ENCODE measurements at regions not wholly inside any gene's neighbourhood (a gene's known extent, or its start where the extent isn't known, plus 50 kb on each side); places are given as distances from the start of the nearest gene placed in this dataset.

- H3K4me1 ChIP-seq, result no peaks in the 10 kb centered on the region
- H3K4me3 ChIP-seq, result no peak overlapping the region
- no peak overlapping the region for H3K27ac ChIP-seq
- intact Hi-C loops (cut with DNase I), result no loop called here
- no peaks in the 10 kb centered on the region for H3K36me3 ChIP-seq
- DNase-seq, result no peak
- no peaks in the 10 kb centered on the region for H3K27me3 ChIP-seq
- WGBS, 2 donors, result 66 to 69% methylated on average over 5 of the region's 5 CpGs
- no peaks in the 10 kb centered on the region for H3K9me3 ChIP-seq
- TF ChIP-seq POLR2A (IDR thresholded peaks at IDR 0.05) (no peak), CTCF (IDR thresholded peaks at IDR 0.05) (no peak)
Measured at GRCh38 chr2:18345848-18346247, 214.6 kb downstream of the RDH14 start.

- intact Hi-C loops (cut with DNase I), result no loop called here
- no peak overlapping the region for H3K27ac ChIP-seq
- TF ChIP-seq CTCF (IDR thresholded peaks at IDR 0.05), result no peak
- TF ChIP-seq POLR2A (IDR thresholded peaks at IDR 0.05), result no peak
- DNase-seq, result no peak
- WGBS, 2 donors, result 86 to 87% methylated on average over 6 of the region's 6 CpGs
- H3K36me3 ChIP-seq, result no peaks in the 10 kb centered on the region
- no peaks in the 10 kb centered on the region for H3K4me1 ChIP-seq
- no peaks in the 10 kb centered on the region for H3K9me3 ChIP-seq
- no peaks in the 10 kb centered on the region for H3K27me3 ChIP-seq
- H3K4me3 ChIP-seq, result no peak overlapping the region
Measured at GRCh38 chr2:18342901-18343300, 217.6 kb downstream of the RDH14 start.

DNA sequence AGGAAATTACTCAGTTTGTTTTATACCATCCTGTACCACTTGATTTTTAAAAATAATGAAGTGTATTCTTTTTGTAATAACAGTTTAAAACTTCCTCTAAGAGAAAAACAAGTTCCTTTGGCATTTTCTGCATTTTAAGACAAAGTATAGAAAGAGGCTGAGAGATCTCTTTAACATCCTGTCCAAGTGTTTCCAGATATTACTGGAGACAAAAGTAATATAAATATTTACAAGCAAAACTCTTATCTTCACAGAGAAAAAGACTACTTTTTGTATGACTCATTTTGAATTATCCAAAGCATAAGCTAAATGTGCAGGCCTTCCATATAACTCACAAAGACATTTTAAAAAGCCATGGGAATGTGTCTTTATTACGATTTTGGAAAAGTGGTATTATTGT lies 221.1 kb downstream of the RDH14 start:
- Histone ChIP-seq H3K27me3 (peaks cover 0 to 3% (median 0%) of the 10 kb centered on the region in 4 donors), H3K4me1 (no peaks in the 10 kb centered on the region), H3K4me3 (no peak overlapping the region), H3K27ac (no peak overlapping the region), H3K36me3 (no peaks in the 10 kb centered on the region), H3K9me3 (no peaks in the 10 kb centered on the region)
- intact Hi-C loops (cut with DNase I), result no loop called here
- DNase-seq, result no peak
- 39 to 52% methylated on average over 1 of the region's 1 CpG for WGBS, 2 donors
- TF ChIP-seq CTCF (IDR thresholded peaks at IDR 0.05) (no peak), POLR2A (IDR thresholded peaks at IDR 0.05) (no peak)

DNA sequence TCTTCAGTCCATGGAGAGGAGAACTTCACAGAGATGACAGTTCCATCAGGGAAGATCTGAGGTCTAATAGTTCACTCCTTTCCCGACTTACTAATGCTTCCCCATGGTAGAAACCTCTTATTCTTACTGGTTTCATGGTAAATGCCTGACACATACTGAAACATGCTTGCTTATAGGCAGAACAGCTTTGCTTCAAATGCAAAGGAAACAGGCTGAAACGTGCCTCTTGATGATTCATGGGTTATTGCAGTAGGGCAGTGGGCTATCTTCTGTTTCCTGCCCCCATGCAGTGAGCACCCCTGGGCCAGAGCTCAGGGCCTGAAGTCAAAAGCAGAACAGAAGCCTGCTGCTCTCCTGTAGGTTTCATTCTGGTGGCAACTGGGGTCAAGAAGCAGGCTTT lies 223.5 kb downstream of the RDH14 start:
- intact Hi-C loops (cut with DNase I), result no loop called here

GRCh38 chr2:18332477-18332876 lies 228.0 kb downstream of the RDH14 start:
- no peak for DNase-seq

More for the DNA sequence above, 223.5 kb downstream of the RDH14 start:
- Histone ChIP-seq H3K27ac (no peak overlapping the region), H3K36me3 (no peaks in the 10 kb centered on the region), H3K4me1 (no peaks in the 10 kb centered on the region), H3K4me3 (no peak overlapping the region), H3K9me3 (no peaks in the 10 kb centered on the region), H3K27me3 (peaks cover 0 to 7% (median 0%) of the 10 kb centered on the region in 4 donors)
- no peak for DNase-seq
- TF ChIP-seq POLR2A (IDR thresholded peaks at IDR 0.05) (no peak), CTCF (IDR thresholded peaks at IDR 0.05) (no peak)
- WGBS, 2 donors, result 8 to 12% methylated on average over 2 of the region's 2 CpGs

More at GRCh38 chr2:18332477-18332876, 228.0 kb downstream of the RDH14 start:
- Histone ChIP-seq H3K27ac (no peak overlapping the region), H3K4me1 (no peaks in the 10 kb centered on the region), H3K4me3 (no peak overlapping the region), H3K36me3 (no peaks in the 10 kb centered on the region), H3K9me3 (no peaks in the 10 kb centered on the region), H3K27me3 (peaks cover 0 to 15% (median 0%) of the 10 kb centered on the region in 4 donors)
- intact Hi-C loops (cut with DNase I), result no loop called here
- 85 to 100% methylated on average over 2 to 4 of the region's 6 CpGs for WGBS, 2 donors
- TF ChIP-seq CTCF (IDR thresholded peaks at IDR 0.05) (no peak), POLR2A (IDR thresholded peaks at IDR 0.05) (no peak)

Data from esophagus squamous epithelium (tissue), 5 donors.